22Rv1 (cell line): ENCODE measurements at regions not wholly inside any gene's neighbourhood (a gene's known extent, or its start where the extent isn't known, plus 50 kb on each side); places are given as distances from the start of the nearest gene placed in this dataset.

Experiments used
- CTCF ChIP-seq: fragments of 450-650 bp; IDR thresholded peaks from 2 replicates; pipeline ENCODE4 v1.5.1; 2017; ENCODE audit warnings: mild to moderate bottlenecking
- ZFX ChIP-seq: fragments of 450-650 bp; IDR thresholded peaks from 2 replicates; pipeline ENCODE4 v1.6.1; 2017; ENCODE audit warnings: antibody characterized with exemption, borderline replicate concordance

- no peak for TF ChIP-seq CTCF
- TF ChIP-seq ZFX: no peak
Measured at GRCh38 chr17:71203953-71204352, 916.9 kb upstream of the SOX9 start.
